ENCODE measurements at regions not wholly inside any gene's neighbourhood (a gene's known extent, or its start where the extent isn't known, plus 50 kb on each side); places are given as distances from the start of the nearest gene placed in this dataset.

DNA sequence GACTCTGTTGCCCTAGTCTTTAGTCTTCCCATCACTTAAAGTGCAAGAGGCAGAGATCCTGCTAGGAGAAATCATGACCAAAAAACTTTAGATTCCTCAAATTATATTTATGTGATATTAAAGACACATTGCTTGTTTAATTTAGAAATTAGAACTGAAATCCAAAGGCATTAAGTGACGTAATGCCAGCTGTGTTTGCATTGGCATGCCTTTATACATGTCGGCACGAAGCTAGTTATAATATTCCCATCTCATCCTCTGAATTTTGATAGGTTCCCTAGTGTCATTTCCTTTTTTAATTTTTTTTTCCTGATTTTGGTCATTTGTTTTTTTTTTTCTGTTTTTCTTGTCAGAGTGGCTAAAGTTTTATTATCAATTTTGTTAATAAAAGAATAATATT is 203.5 kb upstream of the ZBTB20 start:
- Histone ChIP-seq H3K27ac (ENCODE audit: low read depth in 2 of 2, low read length in 2 of 2) (no peak overlapping the region), H3K27me3 (ENCODE audit: control insufficient read depth, insufficient read depth, low read length) (no peaks in the 10 kb centered on the region), H3K36me3 (ENCODE audit: control insufficient read depth in 2 of 3, insufficient read depth in 3 of 3, low read length in 3 of 3) (no peaks in the 10 kb centered on the region), H3K4me1 (ENCODE audit: control insufficient read depth in 2 of 3, insufficient read depth in 2 of 3, low read depth in 1 of 3, low read length in 3 of 3) (no peaks in the 10 kb centered on the region), H3K9ac (ENCODE audit: low read length in 3 of 3) (no peak overlapping the region), H3K4me3 (ENCODE audit: low read length in 3 of 3) (no peak overlapping the region), H3K9me3 (ENCODE audit: control insufficient read depth in 2 of 3, insufficient read depth in 1 of 3, low read length in 3 of 3) (no peaks in the 10 kb centered on the region)
- DNase-seq (no peak), FAIRE-seq (peak; percentile 81)
- intact Hi-C loops (cut with DNase I), result no loop called here
- no peak for TF ChIP-seq CTCF (IDR thresholded peaks at IDR 0.05; ENCODE audit: borderline replicate concordance, extremely low read depth, insufficient read depth)

DNA sequence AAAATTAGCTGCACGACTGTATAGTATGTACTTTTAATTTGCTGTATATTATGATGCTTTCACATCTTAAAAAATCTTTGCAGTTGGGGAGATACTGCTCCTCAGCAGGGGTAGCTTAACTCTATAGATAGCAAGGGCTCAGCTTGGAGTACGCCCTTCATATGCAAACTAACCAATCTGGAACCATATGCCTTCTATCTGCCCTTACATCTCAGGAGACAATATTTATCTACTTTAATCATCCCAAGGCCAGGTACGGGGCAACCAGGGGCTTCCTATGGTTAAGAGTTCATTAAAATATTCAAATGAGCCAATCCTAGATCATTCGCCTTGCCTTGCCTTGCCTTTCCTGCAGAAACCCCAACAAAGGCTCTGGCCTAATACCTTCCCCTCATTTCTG is 204.1 kb upstream of the ZBTB20 start:
- intact Hi-C loops (cut with DNase I), result no loop called here
- no peak overlapping the region for H3K9ac ChIP-seq (ENCODE audit: low read length in 3 of 3)
- no peaks in the 10 kb centered on the region for H3K36me3 ChIP-seq (ENCODE audit: control insufficient read depth in 2 of 3, insufficient read depth in 3 of 3, low read length in 3 of 3)
- FAIRE-seq, result no peak
- H3K4me1 ChIP-seq (ENCODE audit: control insufficient read depth in 2 of 3, insufficient read depth in 2 of 3, low read depth in 1 of 3, low read length in 3 of 3), result no peaks in the 10 kb centered on the region
- DNase-seq, result no peak
- H3K9me3 ChIP-seq (ENCODE audit: control insufficient read depth in 2 of 3, insufficient read depth in 1 of 3, low read length in 3 of 3), result no peaks in the 10 kb centered on the region
- no peak overlapping the region for H3K27ac ChIP-seq (ENCODE audit: low read depth in 2 of 2, low read length in 2 of 2)
- H3K27me3 ChIP-seq (ENCODE audit: control insufficient read depth, insufficient read depth, low read length), result no peaks in the 10 kb centered on the region
- no peak for TF ChIP-seq CTCF (IDR thresholded peaks at IDR 0.05; ENCODE audit: borderline replicate concordance, extremely low read depth, insufficient read depth)
- no peak overlapping the region for H3K4me3 ChIP-seq (ENCODE audit: low read length in 3 of 3)

- Histone ChIP-seq H3K4me1 (ENCODE audit: control insufficient read depth in 2 of 3, insufficient read depth in 2 of 3, low read depth in 1 of 3, low read length in 3 of 3) (no peaks in the 10 kb centered on the region), H3K4me3 (ENCODE audit: low read length in 3 of 3) (no peak overlapping the region), H3K27me3 (ENCODE audit: control insufficient read depth, insufficient read depth, low read length) (no peaks in the 10 kb centered on the region), H3K9ac (ENCODE audit: low read length in 3 of 3) (no peak overlapping the region), H3K27ac (ENCODE audit: low read depth in 2 of 2, low read length in 2 of 2) (no peak overlapping the region), H3K9me3 (ENCODE audit: control insufficient read depth in 2 of 3, insufficient read depth in 1 of 3, low read length in 3 of 3) (no peaks in the 10 kb centered on the region), H3K36me3 (ENCODE audit: control insufficient read depth in 2 of 3, insufficient read depth in 3 of 3, low read length in 3 of 3) (no peaks in the 10 kb centered on the region)
- peak; percentile 49 for FAIRE-seq
- intact Hi-C loops (cut with DNase I), result no loop called here
- TF ChIP-seq CTCF (IDR thresholded peaks at IDR 0.05; ENCODE audit: borderline replicate concordance, extremely low read depth, insufficient read depth), result no peak
- no peak for DNase-seq
Observed at GRCh38 chr3:115354010-115354409, 206.9 kb upstream of the ZBTB20 start.

- Histone ChIP-seq H3K4me3 (ENCODE audit: low read length in 3 of 3) (no peak overlapping the region), H3K9ac (ENCODE audit: low read length in 3 of 3) (no peak overlapping the region), H3K4me1 (ENCODE audit: control insufficient read depth in 2 of 3, insufficient read depth in 2 of 3, low read depth in 1 of 3, low read length in 3 of 3) (no peaks in the 10 kb centered on the region), H3K27ac (ENCODE audit: low read depth in 2 of 2, low read length in 2 of 2) (no peak overlapping the region), H3K36me3 (ENCODE audit: control insufficient read depth in 2 of 3, insufficient read depth in 3 of 3, low read length in 3 of 3) (no peaks in the 10 kb centered on the region), H3K9me3 (ENCODE audit: control insufficient read depth in 2 of 3, insufficient read depth in 1 of 3, low read length in 3 of 3) (no peaks in the 10 kb centered on the region), H3K27me3 (ENCODE audit: control insufficient read depth, insufficient read depth, low read length) (no peaks in the 10 kb centered on the region)
- intact Hi-C loops (cut with DNase I), result no loop called here
- DNase-seq (no peak), FAIRE-seq (no peak)
- no peak for TF ChIP-seq CTCF (IDR thresholded peaks at IDR 0.05; ENCODE audit: borderline replicate concordance, extremely low read depth, insufficient read depth)
Observed at GRCh38 chr3:115357456-115357855, 210.4 kb upstream of the ZBTB20 start.

All from kidney (tissue), 13 donors.